Tibial nerve (tissue), 3 donors: ENCODE measurements at regions not wholly inside any gene's neighbourhood (a gene's known extent, or its start where the extent isn't known, plus 50 kb on each side); places are given as distances from the start of the nearest gene placed in this dataset.

Source experiments
- POLR2A ChIP-seq, 2 donors: fragments of 450-650 bp; IDR thresholded peaks; one replicate each; pipeline ENCODE4 v1.6.1; 2017; ENCODE audit warnings: antibody characterized with exemption in 2 of 2, mild to moderate bottlenecking in 2 of 2, moderate library complexity in 2 of 2
- TF ChIP-seq, protein P1 (sequence below), 5 experiments: fragments of 200-600 bp in 3 of 5; fragments of 450-650 bp in 2 of 5; sonication (generic) in 3 of 5; IDR thresholded peaks; one replicate each; pipeline ENCODE4 v1.5.1; 2016 to 2019; ENCODE audit warnings: antibody characterized with exemption in 5 of 5, mild to moderate bottlenecking in 3 of 5, moderate library complexity in 2 of 5

DNA sequence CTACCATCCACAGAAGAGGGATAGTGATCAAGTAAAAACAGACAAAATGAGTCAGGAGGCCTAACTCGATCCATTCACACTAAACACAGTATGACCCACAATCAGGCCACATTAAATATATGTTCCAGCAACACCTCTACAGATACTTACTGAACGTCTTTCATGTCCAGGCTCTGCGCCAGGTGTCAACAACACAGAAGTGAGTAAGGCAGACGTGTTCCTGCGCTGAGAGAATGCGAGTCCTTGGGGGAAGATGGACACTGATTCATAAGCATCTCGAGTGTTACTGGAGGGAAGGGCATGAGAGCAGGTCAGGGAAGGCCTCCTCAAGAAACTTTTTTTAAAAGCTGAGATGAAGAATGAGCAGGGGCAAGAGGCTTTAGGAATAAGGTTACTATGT is 164.3 kb upstream of the CLINT1 start:
- TF ChIP-seq POLR2A (IDR thresholded peaks at IDR 0.05) = no peak
- TF ChIP-seq, protein P1, sequence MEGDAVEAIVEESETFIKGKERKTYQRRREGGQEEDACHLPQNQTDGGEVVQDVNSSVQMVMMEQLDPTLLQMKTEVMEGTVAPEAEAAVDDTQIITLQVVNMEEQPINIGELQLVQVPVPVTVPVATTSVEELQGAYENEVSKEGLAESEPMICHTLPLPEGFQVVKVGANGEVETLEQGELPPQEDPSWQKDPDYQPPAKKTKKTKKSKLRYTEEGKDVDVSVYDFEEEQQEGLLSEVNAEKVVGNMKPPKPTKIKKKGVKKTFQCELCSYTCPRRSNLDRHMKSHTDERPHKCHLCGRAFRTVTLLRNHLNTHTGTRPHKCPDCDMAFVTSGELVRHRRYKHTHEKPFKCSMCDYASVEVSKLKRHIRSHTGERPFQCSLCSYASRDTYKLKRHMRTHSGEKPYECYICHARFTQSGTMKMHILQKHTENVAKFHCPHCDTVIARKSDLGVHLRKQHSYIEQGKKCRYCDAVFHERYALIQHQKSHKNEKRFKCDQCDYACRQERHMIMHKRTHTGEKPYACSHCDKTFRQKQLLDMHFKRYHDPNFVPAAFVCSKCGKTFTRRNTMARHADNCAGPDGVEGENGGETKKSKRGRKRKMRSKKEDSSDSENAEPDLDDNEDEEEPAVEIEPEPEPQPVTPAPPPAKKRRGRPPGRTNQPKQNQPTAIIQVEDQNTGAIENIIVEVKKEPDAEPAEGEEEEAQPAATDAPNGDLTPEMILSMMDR (IDR thresholded peaks at IDR 0.05) = no peak
